ENCODE measurements at regions not wholly inside any gene's neighbourhood (a gene's known extent, or its start where the extent isn't known, plus 50 kb on each side); places are given as distances from the start of the nearest gene placed in this dataset.

DNA sequence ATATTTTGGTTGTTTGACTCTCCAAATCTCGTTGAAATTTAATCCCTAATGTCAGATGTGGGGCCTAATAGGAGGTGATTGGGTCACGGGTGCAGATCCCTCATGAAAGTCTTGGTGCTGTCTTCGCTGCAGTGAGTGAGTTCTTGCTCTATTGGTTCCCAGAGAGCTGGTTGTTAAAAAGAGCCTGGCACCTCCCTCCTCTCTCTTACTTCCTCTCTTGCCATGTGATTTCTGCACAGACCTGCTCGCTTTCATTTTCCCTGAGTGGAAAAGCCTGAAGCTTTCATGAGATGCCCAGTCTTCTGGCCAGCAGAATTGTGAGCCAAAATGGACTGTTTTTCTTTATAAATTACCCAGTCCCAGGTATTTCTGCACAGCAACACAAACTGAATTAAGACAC lies 221.6 kb downstream of the MAT2B start (continued):
- TF ChIP-seq, protein P1, sequence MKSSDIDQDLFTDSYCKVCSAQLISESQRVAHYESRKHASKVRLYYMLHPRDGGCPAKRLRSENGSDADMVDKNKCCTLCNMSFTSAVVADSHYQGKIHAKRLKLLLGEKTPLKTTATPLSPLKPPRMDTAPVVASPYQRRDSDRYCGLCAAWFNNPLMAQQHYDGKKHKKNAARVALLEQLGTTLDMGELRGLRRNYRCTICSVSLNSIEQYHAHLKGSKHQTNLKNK (CRISPR knock-in tag; IDR thresholded peaks at IDR 0.05): no peak
- no peak for TF ChIP-seq GTF2I (CRISPR knock-in tag; conservative IDR thresholded peaks at IDR 0.05)

DNA sequence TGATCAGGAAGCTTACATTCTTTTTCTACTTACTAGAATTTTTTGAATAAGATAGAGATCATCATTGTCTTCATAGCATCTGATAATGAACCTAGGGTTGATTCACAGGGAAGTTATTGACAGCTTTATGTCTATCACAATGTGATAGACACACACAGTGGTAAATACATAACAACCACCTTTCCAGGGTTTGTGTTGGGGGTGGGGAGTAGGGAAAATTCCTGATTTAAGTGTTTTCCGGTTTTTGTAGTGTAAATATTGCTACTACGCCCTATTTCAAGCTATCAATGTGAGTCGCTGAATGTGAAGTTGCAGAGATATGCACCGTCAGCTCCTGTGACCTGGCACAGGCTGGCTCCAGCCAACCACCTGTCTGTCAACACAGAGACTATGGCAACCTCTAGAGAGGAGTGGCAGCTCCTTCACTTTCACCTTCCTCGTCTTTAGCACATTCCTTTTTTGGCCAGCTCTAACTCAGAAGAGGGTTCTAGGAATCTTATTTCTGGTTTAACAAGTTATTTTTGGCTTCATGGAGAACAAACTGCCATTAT lies 224.9 kb downstream of the MAT2B start:
- CTCF ChIA-PET: no interaction called here
- POLR2A ChIA-PET: no interaction called here
- TF ChIP-seq, protein P2, sequence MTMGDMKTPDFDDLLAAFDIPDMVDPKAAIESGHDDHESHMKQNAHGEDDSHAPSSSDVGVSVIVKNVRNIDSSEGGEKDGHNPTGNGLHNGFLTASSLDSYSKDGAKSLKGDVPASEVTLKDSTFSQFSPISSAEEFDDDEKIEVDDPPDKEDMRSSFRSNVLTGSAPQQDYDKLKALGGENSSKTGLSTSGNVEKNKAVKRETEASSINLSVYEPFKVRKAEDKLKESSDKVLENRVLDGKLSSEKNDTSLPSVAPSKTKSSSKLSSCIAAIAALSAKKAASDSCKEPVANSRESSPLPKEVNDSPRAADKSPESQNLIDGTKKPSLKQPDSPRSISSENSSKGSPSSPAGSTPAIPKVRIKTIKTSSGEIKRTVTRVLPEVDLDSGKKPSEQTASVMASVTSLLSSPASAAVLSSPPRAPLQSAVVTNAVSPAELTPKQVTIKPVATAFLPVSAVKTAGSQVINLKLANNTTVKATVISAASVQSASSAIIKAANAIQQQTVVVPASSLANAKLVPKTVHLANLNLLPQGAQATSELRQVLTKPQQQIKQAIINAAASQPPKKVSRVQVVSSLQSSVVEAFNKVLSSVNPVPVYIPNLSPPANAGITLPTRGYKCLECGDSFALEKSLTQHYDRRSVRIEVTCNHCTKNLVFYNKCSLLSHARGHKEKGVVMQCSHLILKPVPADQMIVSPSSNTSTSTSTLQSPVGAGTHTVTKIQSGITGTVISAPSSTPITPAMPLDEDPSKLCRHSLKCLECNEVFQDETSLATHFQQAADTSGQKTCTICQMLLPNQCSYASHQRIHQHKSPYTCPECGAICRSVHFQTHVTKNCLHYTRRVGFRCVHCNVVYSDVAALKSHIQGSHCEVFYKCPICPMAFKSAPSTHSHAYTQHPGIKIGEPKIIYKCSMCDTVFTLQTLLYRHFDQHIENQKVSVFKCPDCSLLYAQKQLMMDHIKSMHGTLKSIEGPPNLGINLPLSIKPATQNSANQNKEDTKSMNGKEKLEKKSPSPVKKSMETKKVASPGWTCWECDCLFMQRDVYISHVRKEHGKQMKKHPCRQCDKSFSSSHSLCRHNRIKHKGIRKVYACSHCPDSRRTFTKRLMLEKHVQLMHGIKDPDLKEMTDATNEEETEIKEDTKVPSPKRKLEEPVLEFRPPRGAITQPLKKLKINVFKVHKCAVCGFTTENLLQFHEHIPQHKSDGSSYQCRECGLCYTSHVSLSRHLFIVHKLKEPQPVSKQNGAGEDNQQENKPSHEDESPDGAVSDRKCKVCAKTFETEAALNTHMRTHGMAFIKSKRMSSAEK (CRISPR knock-in tag; IDR thresholded peaks at IDR 0.05; ENCODE audit: borderline replicate concordance): no peak
- no peak for TF ChIP-seq NFYB (CRISPR knock-in tag; conservative IDR thresholded peaks at IDR 0.05; ENCODE audit: low read depth)
- no peak for TF ChIP-seq CREB1 (CRISPR knock-in tag; IDR thresholded peaks at IDR 0.05)
- Mint-ChIP-seq H3K9me3 (peaks cover 4% of the 10 kb centered on the region; the same call in 1 of the 2 replicates), H3K4me1 (peaks cover 4% of the 10 kb centered on the region; the same call in 1 of the 2 replicates), H3K4me3 (no peak overlapping the region), H3K27ac (no peak overlapping the region), H3K27me3 (ENCODE audit: low read depth) (no peaks in the 10 kb centered on the region), H3K36me3 (no peaks in the 10 kb centered on the region)
- DNase-seq (ENCODE audit: low spot score) (no peak), ATAC-seq (peak; percentile 57)

DNA sequence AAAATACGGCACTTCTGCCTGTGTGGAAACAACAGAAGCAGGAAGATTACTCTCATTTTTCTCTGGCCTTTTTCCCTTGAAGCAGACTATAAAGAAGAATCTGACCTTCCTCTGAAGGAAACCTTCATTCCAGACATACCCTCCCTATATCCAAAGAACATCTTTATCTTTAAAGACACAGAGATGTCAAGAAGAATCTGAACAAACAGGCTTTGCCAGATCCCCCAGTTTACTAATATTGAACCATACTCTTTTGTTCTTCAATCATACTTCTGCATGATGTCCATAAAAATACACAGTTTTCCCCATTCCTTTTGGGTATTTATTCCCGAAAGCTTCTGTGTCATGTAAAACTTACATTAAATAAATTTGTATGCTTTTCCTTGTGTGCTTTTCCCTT lies 225.8 kb downstream of the MAT2B start:
- Mint-ChIP-seq H3K9me3 (peaks cover 4% of the 10 kb centered on the region; the same call in 1 of the 2 replicates), H3K4me3 (no peak overlapping the region), H3K27ac (no peak overlapping the region), H3K36me3 (no peaks in the 10 kb centered on the region), H3K4me1 (peaks cover 4% of the 10 kb centered on the region; the same call in 1 of the 2 replicates), H3K27me3 (ENCODE audit: low read depth) (no peaks in the 10 kb centered on the region)
- DNase-seq (ENCODE audit: low spot score) (no peak), ATAC-seq (no peak)
- no peak for TF ChIP-seq TEAD1 (CRISPR knock-in tag; IDR thresholded peaks at IDR 0.05)
- TF ChIP-seq, protein P3, sequence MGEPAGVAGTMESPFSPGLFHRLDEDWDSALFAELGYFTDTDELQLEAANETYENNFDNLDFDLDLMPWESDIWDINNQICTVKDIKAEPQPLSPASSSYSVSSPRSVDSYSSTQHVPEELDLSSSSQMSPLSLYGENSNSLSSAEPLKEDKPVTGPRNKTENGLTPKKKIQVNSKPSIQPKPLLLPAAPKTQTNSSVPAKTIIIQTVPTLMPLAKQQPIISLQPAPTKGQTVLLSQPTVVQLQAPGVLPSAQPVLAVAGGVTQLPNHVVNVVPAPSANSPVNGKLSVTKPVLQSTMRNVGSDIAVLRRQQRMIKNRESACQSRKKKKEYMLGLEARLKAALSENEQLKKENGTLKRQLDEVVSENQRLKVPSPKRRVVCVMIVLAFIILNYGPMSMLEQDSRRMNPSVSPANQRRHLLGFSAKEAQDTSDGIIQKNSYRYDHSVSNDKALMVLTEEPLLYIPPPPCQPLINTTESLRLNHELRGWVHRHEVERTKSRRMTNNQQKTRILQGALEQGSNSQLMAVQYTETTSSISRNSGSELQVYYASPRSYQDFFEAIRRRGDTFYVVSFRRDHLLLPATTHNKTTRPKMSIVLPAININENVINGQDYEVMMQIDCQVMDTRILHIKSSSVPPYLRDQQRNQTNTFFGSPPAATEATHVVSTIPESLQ (CRISPR knock-in tag; IDR thresholded peaks at IDR 0.05): no peak
- TF ChIP-seq, protein P1 (CRISPR knock-in tag; IDR thresholded peaks at IDR 0.05): no peak
- TF ChIP-seq ZNF423 (CRISPR knock-in tag; IDR thresholded peaks at IDR 0.05): no peak
- TF ChIP-seq FOXJ3 (CRISPR knock-in tag; IDR thresholded peaks at IDR 0.05; ENCODE audit: borderline replicate concordance): no peak
- ChIA-PET CTCF (no interaction called here), POLR2A (no interaction called here)

DNA sequence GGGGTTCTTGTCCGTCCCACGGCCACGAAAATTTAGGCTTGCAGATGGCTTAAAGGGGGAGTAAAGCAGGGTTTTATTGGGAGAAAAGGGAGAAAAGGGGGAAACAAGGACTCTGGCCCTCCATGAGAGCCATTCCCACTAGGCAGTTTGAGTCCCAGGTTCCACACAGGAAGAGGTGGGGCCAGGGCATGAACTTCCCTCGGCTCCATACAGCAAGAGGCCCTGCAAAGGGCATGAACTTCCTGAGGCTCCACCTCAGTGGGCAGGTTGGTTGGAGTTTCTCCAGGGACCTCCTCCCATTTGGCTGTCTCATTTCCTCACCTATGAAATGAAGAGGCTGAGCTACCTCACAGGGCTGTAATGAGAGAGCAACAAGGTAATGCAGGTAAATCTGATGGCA lies 229.7 kb downstream of the MAT2B start:
- H3K4me3 Mint-ChIP-seq: no peak overlapping the region
- CTCF ChIA-PET: no interaction called here
- no peaks in the 10 kb centered on the region for H3K36me3 Mint-ChIP-seq
- H3K27me3 Mint-ChIP-seq (ENCODE audit: low read depth): no peaks in the 10 kb centered on the region
- POLR2A ChIA-PET: no interaction called here
- peak; percentile 60 for ATAC-seq
- peaks cover 12% of the 10 kb centered on the region for H3K4me1 Mint-ChIP-seq
- no peaks in the 10 kb centered on the region for H3K9me3 Mint-ChIP-seq
- H3K27ac Mint-ChIP-seq: 0 out of 2 replicates have a peak overlapping the region, but pooled peaks have one; percentile 25
- DNase-seq (ENCODE audit: low spot score): no peak
- TF ChIP-seq JAZF1 (CRISPR knock-in tag; IDR thresholded peaks at IDR 0.05) (no peak), NR3C1 (CRISPR knock-in tag; conservative IDR thresholded peaks at IDR 0.05; ENCODE audit: low read depth) (no peak), GABPB1 (CRISPR knock-in tag; IDR thresholded peaks at IDR 0.05) (no peak), TP53 (CRISPR knock-in tag; IDR thresholded peaks at IDR 0.05) (no peak), JUN (CRISPR knock-in tag; IDR thresholded peaks at IDR 0.05) (no peak), ETV6 (CRISPR knock-in tag; IDR thresholded peaks at IDR 0.05) (no peak), FOXK1 (CRISPR knock-in tag; IDR thresholded peaks at IDR 0.05) (no peak), ZNF138 (CRISPR knock-in tag; conservative IDR thresholded peaks at IDR 0.05) (no peak)
- TF ChIP-seq, protein P4, sequence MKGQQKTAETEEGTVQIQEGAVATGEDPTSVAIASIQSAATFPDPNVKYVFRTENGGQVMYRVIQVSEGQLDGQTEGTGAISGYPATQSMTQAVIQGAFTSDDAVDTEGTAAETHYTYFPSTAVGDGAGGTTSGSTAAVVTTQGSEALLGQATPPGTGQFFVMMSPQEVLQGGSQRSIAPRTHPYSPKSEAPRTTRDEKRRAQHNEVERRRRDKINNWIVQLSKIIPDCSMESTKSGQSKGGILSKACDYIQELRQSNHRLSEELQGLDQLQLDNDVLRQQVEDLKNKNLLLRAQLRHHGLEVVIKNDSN (CRISPR knock-in tag; IDR thresholded peaks at IDR 0.05): no peak
